ENCODE measurements at regions not wholly inside any gene's neighbourhood (a gene's known extent, or its start where the extent isn't known, plus 50 kb on each side); places are given as distances from the start of the nearest gene placed in this dataset.

DNA sequence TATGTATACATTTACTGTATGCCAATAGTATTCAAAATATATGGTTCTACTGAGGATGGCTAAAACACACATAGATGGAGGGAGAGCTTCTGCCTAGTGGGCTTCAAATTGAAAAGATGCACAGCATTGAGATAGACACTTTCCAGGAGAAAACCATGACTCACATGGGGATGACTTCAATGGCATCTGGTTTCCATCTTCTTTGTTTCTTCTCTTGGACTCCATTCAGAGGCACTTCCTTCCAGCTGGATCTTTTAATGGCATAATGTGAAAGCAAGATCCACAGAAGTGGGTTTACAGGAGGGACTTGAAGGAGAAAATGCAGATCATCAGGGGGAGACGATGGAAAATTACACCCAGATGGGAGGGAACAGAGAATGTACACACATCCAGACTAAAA, 84.9 kb downstream of the ZNF365 start (continued):
- TF ChIP-seq, protein P1, sequence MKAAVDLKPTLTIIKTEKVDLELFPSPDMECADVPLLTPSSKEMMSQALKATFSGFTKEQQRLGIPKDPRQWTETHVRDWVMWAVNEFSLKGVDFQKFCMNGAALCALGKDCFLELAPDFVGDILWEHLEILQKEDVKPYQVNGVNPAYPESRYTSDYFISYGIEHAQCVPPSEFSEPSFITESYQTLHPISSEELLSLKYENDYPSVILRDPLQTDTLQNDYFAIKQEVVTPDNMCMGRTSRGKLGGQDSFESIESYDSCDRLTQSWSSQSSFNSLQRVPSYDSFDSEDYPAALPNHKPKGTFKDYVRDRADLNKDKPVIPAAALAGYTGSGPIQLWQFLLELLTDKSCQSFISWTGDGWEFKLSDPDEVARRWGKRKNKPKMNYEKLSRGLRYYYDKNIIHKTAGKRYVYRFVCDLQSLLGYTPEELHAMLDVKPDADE (IDR thresholded peaks at IDR 0.05), result no peak
- TF ChIP-seq ZNF114 (CRISPR knock-in tag; IDR thresholded peaks at IDR 0.05) (no peak), CTCF (conservative IDR thresholded peaks at IDR 0.05; ENCODE audit: low read depth in 2 of 2) (no peak)
- TF ChIP-seq, protein P2, sequence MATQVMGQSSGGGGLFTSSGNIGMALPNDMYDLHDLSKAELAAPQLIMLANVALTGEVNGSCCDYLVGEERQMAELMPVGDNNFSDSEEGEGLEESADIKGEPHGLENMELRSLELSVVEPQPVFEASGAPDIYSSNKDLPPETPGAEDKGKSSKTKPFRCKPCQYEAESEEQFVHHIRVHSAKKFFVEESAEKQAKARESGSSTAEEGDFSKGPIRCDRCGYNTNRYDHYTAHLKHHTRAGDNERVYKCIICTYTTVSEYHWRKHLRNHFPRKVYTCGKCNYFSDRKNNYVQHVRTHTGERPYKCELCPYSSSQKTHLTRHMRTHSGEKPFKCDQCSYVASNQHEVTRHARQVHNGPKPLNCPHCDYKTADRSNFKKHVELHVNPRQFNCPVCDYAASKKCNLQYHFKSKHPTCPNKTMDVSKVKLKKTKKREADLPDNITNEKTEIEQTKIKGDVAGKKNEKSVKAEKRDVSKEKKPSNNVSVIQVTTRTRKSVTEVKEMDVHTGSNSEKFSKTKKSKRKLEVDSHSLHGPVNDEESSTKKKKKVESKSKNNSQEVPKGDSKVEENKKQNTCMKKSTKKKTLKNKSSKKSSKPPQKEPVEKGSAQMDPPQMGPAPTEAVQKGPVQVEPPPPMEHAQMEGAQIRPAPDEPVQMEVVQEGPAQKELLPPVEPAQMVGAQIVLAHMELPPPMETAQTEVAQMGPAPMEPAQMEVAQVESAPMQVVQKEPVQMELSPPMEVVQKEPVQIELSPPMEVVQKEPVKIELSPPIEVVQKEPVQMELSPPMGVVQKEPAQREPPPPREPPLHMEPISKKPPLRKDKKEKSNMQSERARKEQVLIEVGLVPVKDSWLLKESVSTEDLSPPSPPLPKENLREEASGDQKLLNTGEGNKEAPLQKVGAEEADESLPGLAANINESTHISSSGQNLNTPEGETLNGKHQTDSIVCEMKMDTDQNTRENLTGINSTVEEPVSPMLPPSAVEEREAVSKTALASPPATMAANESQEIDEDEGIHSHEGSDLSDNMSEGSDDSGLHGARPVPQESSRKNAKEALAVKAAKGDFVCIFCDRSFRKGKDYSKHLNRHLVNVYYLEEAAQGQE (IDR thresholded peaks at IDR 0.05; ENCODE audit: unreplicated experiment), result no peak

GRCh38 chr10:62459500-62459899, 85.3 kb downstream of the ZNF365 start:
- Histone ChIP-seq H3K4me1 (ENCODE audit: insufficient read depth) (no peaks in the 10 kb centered on the region), H3K9me2 (ENCODE audit: insufficient read depth) (0 out of 2 replicates have a peak, but pooled peaks cover 4% of the 10 kb centered on the region), H3F3A (replicated peaks; ENCODE audit: low read depth) (no peaks in the 10 kb centered on the region), H3K27me3 (ENCODE audit: insufficient read depth) (no peaks in the 10 kb centered on the region), H3K4me3 (no peak overlapping the region), H2AFZ (no peak overlapping the region), H3K79me2 (replicated peaks; ENCODE audit: insufficient read depth) (no peaks in the 10 kb centered on the region), H3K36me3 (ENCODE audit: insufficient read depth) (no peaks in the 10 kb centered on the region), H4K20me1 (replicated peaks; ENCODE audit: insufficient read depth) (no peaks in the 10 kb centered on the region), H3K4me2 (no peak overlapping the region), H3K27ac (ENCODE audit: low read depth) (no peak overlapping the region)
- H3K4me3 Mint-ChIP-seq, result no peak overlapping the region
- no peak for ATAC-seq
- H3K9me3 Mint-ChIP-seq, result peaks cover 5% of the 10 kb centered on the region
- no peaks in the 10 kb centered on the region; the same call in 2 of the 3 replicates for H3K4me1 Mint-ChIP-seq
- no peak overlapping the region for H3K27ac Mint-ChIP-seq
- DNase-seq (ENCODE audit: low spot score), result no peak
- no peaks in the 10 kb centered on the region for H3K27me3 Mint-ChIP-seq (ENCODE audit: insufficient read depth, low read depth, poor library complexity)
- no peaks in the 10 kb centered on the region for H3K36me3 Mint-ChIP-seq (ENCODE audit: low read depth)
- TF ChIP-seq POLR2AphosphoS5 (IDR thresholded peaks at IDR 0.05; ENCODE audit: low read depth), result no peak
- TF ChIP-seq, protein P3, sequence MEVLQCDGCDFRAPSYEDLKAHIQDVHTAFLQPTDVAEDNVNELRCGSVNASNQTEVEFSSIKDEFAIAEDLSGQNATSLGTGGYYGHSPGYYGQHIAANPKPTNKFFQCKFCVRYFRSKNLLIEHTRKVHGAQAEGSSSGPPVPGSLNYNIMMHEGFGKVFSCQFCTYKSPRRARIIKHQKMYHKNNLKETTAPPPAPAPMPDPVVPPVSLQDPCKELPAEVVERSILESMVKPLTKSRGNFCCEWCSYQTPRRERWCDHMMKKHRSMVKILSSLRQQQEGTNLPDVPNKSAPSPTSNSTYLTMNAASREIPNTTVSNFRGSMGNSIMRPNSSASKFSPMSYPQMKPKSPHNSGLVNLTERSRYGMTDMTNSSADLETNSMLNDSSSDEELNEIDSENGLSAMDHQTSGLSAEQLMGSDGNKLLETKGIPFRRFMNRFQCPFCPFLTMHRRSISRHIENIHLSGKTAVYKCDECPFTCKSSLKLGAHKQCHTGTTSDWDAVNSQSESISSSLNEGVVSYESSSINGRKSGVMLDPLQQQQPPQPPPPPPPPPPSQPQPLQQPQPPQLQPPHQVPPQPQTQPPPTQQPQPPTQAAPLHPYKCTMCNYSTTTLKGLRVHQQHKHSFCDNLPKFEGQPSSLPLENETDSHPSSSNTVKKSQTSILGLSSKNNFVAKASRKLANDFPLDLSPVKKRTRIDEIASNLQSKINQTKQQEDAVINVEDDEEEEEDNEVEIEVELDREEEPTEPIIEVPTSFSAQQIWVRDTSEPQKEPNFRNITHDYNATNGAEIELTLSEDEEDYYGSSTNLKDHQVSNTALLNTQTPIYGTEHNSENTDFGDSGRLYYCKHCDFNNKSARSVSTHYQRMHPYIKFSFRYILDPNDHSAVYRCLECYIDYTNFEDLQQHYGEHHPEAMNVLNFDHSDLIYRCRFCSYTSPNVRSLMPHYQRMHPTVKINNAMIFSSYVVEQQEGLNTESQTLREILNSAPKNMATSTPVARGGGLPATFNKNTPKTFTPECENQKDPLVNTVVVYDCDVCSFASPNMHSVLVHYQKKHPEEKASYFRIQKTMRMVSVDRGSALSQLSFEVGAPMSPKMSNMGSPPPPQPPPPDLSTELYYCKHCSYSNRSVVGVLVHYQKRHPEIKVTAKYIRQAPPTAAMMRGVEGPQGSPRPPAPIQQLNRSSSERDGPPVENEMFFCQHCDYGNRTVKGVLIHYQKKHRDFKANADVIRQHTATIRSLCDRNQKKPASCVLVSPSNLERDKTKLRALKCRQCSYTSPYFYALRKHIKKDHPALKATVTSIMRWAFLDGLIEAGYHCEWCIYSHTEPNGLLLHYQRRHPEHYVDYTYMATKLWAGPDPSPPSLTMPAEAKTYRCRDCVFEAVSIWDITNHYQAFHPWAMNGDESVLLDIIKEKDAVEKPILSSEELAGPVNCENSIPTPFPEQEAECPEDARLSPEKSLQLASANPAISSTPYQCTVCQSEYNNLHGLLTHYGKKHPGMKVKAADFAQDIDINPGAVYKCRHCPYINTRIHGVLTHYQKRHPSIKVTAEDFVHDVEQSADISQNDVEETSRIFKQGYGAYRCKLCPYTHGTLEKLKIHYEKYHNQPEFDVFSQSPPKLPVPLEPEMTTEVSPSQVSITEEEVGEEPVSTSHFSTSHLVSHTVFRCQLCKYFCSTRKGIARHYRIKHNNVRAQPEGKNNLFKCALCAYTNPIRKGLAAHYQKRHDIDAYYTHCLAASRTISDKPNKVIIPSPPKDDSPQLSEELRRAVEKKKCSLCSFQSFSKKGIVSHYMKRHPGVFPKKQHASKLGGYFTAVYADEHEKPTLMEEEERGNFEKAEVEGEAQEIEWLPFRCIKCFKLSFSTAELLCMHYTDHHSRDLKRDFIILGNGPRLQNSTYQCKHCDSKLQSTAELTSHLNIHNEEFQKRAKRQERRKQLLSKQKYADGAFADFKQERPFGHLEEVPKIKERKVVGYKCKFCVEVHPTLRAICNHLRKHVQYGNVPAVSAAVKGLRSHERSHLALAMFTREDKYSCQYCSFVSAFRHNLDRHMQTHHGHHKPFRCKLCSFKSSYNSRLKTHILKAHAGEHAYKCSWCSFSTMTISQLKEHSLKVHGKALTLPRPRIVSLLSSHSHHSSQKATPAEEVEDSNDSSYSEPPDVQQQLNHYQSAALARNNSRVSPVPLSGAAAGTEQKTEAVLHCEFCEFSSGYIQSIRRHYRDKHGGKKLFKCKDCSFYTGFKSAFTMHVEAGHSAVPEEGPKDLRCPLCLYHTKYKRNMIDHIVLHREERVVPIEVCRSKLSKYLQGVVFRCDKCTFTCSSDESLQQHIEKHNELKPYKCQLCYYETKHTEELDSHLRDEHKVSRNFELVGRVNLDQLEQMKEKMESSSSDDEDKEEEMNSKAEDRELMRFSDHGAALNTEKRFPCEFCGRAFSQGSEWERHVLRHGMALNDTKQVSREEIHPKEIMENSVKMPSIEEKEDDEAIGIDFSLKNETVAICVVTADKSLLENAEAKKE (CRISPR knock-in tag; IDR thresholded peaks at IDR 0.05), result no peak
- no peak for TF ChIP-seq STAT1 (IDR thresholded peaks at IDR 0.05; ENCODE audit: unreplicated experiment)
- no peak for TF ChIP-seq NANOG (IDR thresholded peaks at IDR 0.05; ENCODE audit: borderline replicate concordance)
- TF ChIP-seq EZH2phosphoT487 (IDR thresholded peaks at IDR 0.05; ENCODE audit: unreplicated experiment), result no peak
- TF ChIP-seq CTCF (conservative IDR thresholded peaks at IDR 0.05; ENCODE audit: low read depth in 2 of 2), result no peak
